ENCODE measurements at regions not wholly inside any gene's neighbourhood (a gene's known extent, or its start where the extent isn't known, plus 50 kb on each side); places are given as distances from the start of the nearest gene placed in this dataset.

DNA sequence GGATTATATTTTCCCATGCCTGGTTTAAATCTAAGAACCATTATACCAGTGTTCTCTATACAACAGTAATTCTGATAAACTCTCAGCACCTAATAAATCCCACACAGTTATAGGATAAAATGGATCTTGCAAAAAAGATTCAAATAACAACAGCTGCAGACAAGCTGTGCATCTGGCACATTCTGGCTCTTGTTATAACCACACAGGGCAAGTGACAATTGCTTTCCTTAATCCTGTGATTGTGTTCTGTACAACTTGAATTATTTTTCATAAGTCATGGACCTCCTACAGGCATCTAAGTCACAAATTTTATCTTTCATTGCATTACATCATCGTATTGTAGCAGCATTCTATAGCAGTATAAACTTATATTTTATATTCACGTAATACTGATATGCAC is 948.3 kb downstream of the SLITRK1 start:
- TF ChIP-seq, protein P1, sequence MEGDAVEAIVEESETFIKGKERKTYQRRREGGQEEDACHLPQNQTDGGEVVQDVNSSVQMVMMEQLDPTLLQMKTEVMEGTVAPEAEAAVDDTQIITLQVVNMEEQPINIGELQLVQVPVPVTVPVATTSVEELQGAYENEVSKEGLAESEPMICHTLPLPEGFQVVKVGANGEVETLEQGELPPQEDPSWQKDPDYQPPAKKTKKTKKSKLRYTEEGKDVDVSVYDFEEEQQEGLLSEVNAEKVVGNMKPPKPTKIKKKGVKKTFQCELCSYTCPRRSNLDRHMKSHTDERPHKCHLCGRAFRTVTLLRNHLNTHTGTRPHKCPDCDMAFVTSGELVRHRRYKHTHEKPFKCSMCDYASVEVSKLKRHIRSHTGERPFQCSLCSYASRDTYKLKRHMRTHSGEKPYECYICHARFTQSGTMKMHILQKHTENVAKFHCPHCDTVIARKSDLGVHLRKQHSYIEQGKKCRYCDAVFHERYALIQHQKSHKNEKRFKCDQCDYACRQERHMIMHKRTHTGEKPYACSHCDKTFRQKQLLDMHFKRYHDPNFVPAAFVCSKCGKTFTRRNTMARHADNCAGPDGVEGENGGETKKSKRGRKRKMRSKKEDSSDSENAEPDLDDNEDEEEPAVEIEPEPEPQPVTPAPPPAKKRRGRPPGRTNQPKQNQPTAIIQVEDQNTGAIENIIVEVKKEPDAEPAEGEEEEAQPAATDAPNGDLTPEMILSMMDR (conservative IDR thresholded peaks at IDR 0.05; ENCODE audit: low read length): no peak
- no peak for TF ChIP-seq EZH2phosphoT487 (IDR thresholded peaks at IDR 0.05; ENCODE audit: borderline replicate concordance, low read depth, low read length)
